DOHH2 (cell line): ENCODE measurements at regions not wholly inside any gene's neighbourhood (a gene's known extent, or its start where the extent isn't known, plus 50 kb on each side); places are given as distances from the start of the nearest gene placed in this dataset.

Experiments
- H3F3A ChIP-seq: fragments of 200-600 bp; sonication (generic), shearing (Covaris generic); 2 replicates; pipeline ENCODE4 v1.6.0; 2016; ENCODE audit warnings: antibody characterized with exemption, mild to moderate bottlenecking; ENCODE audit not compliant: control insufficient read depth, insufficient read depth
- H3K27ac ChIP-seq: fragments of 200-600 bp; sonication (generic); 2 replicates; pipeline ENCODE4 v1.5.1; 2014; ENCODE audit warnings: low read depth, mild to moderate bottlenecking, low read length, moderate library complexity
- H3K27me3 ChIP-seq: fragments of 200-600 bp; sonication (generic); 2 replicates; pipeline ENCODE4 v1.6.1; 2014; ENCODE audit warnings: mild to moderate bottlenecking, low read length, mixed read lengths; ENCODE audit not compliant: control insufficient read depth
- H3K36me3 ChIP-seq: fragments of 200-600 bp; sonication (generic); 2 replicates; pipeline ENCODE4 v1.6.1; 2014; ENCODE audit warnings: mild to moderate bottlenecking, low read length, moderate library complexity, mixed read lengths; ENCODE audit not compliant: control insufficient read depth
- H3K4me1 ChIP-seq: fragments of 200-600 bp; sonication (generic); 2 replicates; pipeline ENCODE4 v1.6.1; 2014; ENCODE audit warnings: mild to moderate bottlenecking, low read length, mixed read lengths; ENCODE audit not compliant: control insufficient read depth
- H3K4me2 ChIP-seq: fragments of 200-600 bp; sonication (generic); 2 replicates; pipeline ENCODE4 v1.6.0; 2014; ENCODE audit warnings: mild to moderate bottlenecking, low read length, moderate library complexity
- H3K4me3 ChIP-seq: fragments of 200-600 bp; sonication (generic); 2 replicates; pipeline ENCODE4 v1.5.1; 2014; ENCODE audit warnings: mild to moderate bottlenecking, low read length, mixed read lengths
- H3K79me2 ChIP-seq: fragments of 200-600 bp; sonication (generic); 2 replicates; pipeline ENCODE4 v1.6.1; 2014; ENCODE audit warnings: mild to moderate bottlenecking, low read length, mixed read lengths; ENCODE audit not compliant: control insufficient read depth
- H3K9me2 ChIP-seq: fragments of 200-600 bp; sonication (generic); replicated peaks from 2 replicates; pipeline ENCODE4 v1.6.1; 2014; ENCODE audit warnings: mild to moderate bottlenecking, low read length, mixed read lengths; ENCODE audit not compliant: control insufficient read depth
- H3K9me3 ChIP-seq: fragments of 200-600 bp; sonication (generic); 2 replicates; pipeline ENCODE4 v1.6.1; 2014; ENCODE audit warnings: antibody characterized with exemption, low read length, mixed read lengths; ENCODE audit not compliant: control insufficient read depth, insufficient read depth
- H4K20me1 ChIP-seq: fragments of 200-600 bp; sonication (generic); 2 replicates; pipeline ENCODE4 v1.6.0; 2014; ENCODE audit warnings: low read depth, mild to moderate bottlenecking, antibody characterized with exemption, low read length, moderate library complexity; ENCODE audit not compliant: control insufficient read depth, insufficient read depth
- CTCF ChIP-seq: fragments of 200-600 bp; sonication (generic); IDR thresholded peaks from one replicate; pipeline ENCODE4 v1.5.1; 2014; ENCODE audit warnings: antibody characterized with exemption, mild to moderate bottlenecking, low read depth, low read length; ENCODE audit not compliant: poor library complexity, severe bottlenecking
- EZH2phosphoT487 ChIP-seq: fragments of 200-600 bp; sonication (generic); IDR thresholded peaks from 2 replicates; pipeline ENCODE4 v1.6.1; 2017; ENCODE audit warnings: borderline replicate concordance, mild to moderate bottlenecking, antibody characterized with exemption, low read length, moderate library complexity, mixed read lengths

DNA sequence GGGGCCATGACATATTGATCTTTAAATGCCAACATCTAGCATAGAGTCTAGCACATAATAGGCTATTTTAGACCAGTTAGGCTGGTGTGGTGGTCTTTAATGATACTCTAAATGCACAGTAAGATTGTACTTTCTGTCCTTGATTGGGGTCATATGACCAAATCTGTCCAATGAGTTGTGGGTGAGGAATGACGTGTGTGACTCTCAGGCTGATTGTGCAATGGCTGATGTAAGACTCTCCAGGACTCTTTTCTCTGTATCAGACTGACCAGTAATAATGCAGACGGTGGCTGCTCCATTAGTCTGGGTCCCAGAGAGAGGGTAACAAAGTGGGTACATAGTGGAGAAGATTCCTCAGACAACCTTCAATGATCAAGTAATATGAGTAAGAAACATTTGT, 541.6 kb upstream of the CAMK1G start:
- TF ChIP-seq CTCF (no peak), EZH2phosphoT487 (no peak)
- no peak overlapping the region for H3K4me2 ChIP-seq
- no peaks in the 10 kb centered on the region for H3K79me2 ChIP-seq
- no peaks in the 10 kb centered on the region for H3K4me1 ChIP-seq
- H3K27ac ChIP-seq, result no peak overlapping the region
- H4K20me1 ChIP-seq, result no peaks in the 10 kb centered on the region
- no peaks in the 10 kb centered on the region for H3K9me2 ChIP-seq
- H3K27me3 ChIP-seq, result no peaks in the 10 kb centered on the region
- H3F3A ChIP-seq, result no peaks in the 10 kb centered on the region
- H3K9me3 ChIP-seq, result no peaks in the 10 kb centered on the region
- no peaks in the 10 kb centered on the region for H3K36me3 ChIP-seq
- no peak overlapping the region for H3K4me3 ChIP-seq

DNA sequence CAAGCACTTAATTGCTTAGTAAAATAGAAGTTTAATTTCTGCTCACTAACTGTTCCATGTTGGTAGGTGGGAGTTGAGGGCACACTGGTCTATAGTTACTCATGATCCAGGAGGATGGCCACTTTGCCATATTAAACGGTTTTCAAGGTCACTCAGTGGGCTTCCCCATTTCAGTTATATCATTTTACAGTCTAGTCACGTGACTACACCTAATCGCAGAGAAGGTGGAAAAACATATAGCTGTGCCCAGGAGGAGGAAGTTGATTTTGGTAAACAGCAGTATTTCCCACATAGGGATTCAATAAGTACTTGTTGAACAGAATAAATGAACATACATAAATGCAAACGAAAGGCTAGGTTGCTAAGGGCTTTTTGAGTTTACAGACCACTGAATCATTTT, 541.1 kb upstream of the CAMK1G start:
- H3K4me3 ChIP-seq, result no peak overlapping the region
- no peaks in the 10 kb centered on the region for H3K36me3 ChIP-seq
- no peaks in the 10 kb centered on the region for H3F3A ChIP-seq
- no peak overlapping the region for H3K4me2 ChIP-seq
- no peaks in the 10 kb centered on the region for H3K9me3 ChIP-seq
- no peaks in the 10 kb centered on the region for H3K4me1 ChIP-seq
- H3K79me2 ChIP-seq, result no peaks in the 10 kb centered on the region
- H4K20me1 ChIP-seq, result no peaks in the 10 kb centered on the region
- H3K27ac ChIP-seq, result no peak overlapping the region
- H3K27me3 ChIP-seq, result no peaks in the 10 kb centered on the region
- H3K9me2 ChIP-seq, result no peaks in the 10 kb centered on the region
- no peak for TF ChIP-seq CTCF
- no peak for TF ChIP-seq EZH2phosphoT487

GRCh38 chr1:209045331-209046057, 538.0 kb upstream of the CAMK1G start:
- no peaks in the 10 kb centered on the region for H3K4me1 ChIP-seq
- no peaks in the 10 kb centered on the region for H3F3A ChIP-seq
- no peak overlapping the region for H3K4me2 ChIP-seq
- no peak for TF ChIP-seq CTCF
- TF ChIP-seq EZH2phosphoT487, result no peak
- H4K20me1 ChIP-seq, result no peaks in the 10 kb centered on the region
- H3K27me3 ChIP-seq, result no peaks in the 10 kb centered on the region
- H3K36me3 ChIP-seq, result no peaks in the 10 kb centered on the region
- no peak overlapping the region for H3K27ac ChIP-seq
- no peaks in the 10 kb centered on the region for H3K9me2 ChIP-seq
- H3K9me3 ChIP-seq, result no peaks in the 10 kb centered on the region
- H3K4me3 ChIP-seq, result no peak overlapping the region
- no peaks in the 10 kb centered on the region for H3K79me2 ChIP-seq
